HEK293T (cell line): ENCODE measurements at regions not wholly inside any gene's neighbourhood (a gene's known extent, or its start where the extent isn't known, plus 50 kb on each side); places are given as distances from the start of the nearest gene placed in this dataset.

Source experiments
- CTCF ChIA-PET: fragments of 350-600 bp; formaldehyde crosslinking; extraction: SDS; loops from one replicate; lab custom pipeline; 2021; ENCODE audit warnings: antibody characterized with exemption, inconsistent platforms; lab: Yijun Ruan, JAX
- POLR2A ChIA-PET: fragments of 350-600 bp; formaldehyde crosslinking; extraction: SDS; loops from one replicate; lab custom pipeline; 2020; ENCODE audit warnings: antibody characterized with exemption, inconsistent platforms; lab: Yijun Ruan, JAX
- DNase-seq: peaks from one replicate; pipeline ENCODE4 v3.0.0; 2012; ENCODE audit warnings: mixed read lengths; ENCODE audit errors: extremely low spot score
- ARNT ChIP-seq: fragments of 450-650 bp; IDR thresholded peaks from 2 replicates; pipeline ENCODE4 v1.6.1; 2017; ENCODE audit warnings: mild to moderate bottlenecking
- BHLHE40 ChIP-seq: fragments of 450-650 bp; IDR thresholded peaks from 2 replicates; pipeline ENCODE4 v1.6.1; 2016; ENCODE audit warnings: mild to moderate bottlenecking, moderate library complexity, borderline replicate concordance
- CTBP1 ChIP-seq: fragments of 450-650 bp; IDR thresholded peaks from 2 replicates; pipeline ENCODE4 v1.6.1; 2016; ENCODE audit warnings: borderline replicate concordance
- ELF4 ChIP-seq: fragments of 450-650 bp; IDR thresholded peaks from 2 replicates; pipeline ENCODE4 v1.6.1; 2017; ENCODE audit warnings: antibody characterized with exemption
- FOXA1 ChIP-seq: fragments of 450-650 bp; IDR thresholded peaks from 2 replicates; pipeline ENCODE4 v1.6.1; 2016; ENCODE audit warnings: mild to moderate bottlenecking
- FOXK2 ChIP-seq: fragments of 450-650 bp; IDR thresholded peaks from 2 replicates; pipeline ENCODE4 v1.6.1; 2016; ENCODE audit warnings: mild to moderate bottlenecking
- FOXM1 ChIP-seq: fragments of 450-650 bp; IDR thresholded peaks from 2 replicates; pipeline ENCODE4 v1.6.1; 2017; ENCODE audit warnings: mild to moderate bottlenecking, borderline replicate concordance
- HDGF ChIP-seq: fragments of 450-650 bp; IDR thresholded peaks from 2 replicates; pipeline ENCODE4 v1.6.1; 2017; ENCODE audit warnings: antibody characterized with exemption, borderline replicate concordance
- L3MBTL2 ChIP-seq: fragments of 450-650 bp; conservative IDR thresholded peaks from 2 replicates; pipeline ENCODE4 v1.6.1; 2016; ENCODE audit warnings: mild to moderate bottlenecking
- LEF1 ChIP-seq: fragments of 450-650 bp; IDR thresholded peaks from 2 replicates; pipeline ENCODE4 v1.6.1; 2017; ENCODE audit warnings: mild to moderate bottlenecking, borderline replicate concordance
- NFRKB ChIP-seq: fragments of 450-650 bp; IDR thresholded peaks from 2 replicates; pipeline ENCODE4 v1.6.1; 2016; ENCODE audit warnings: mild to moderate bottlenecking, moderate library complexity
- PKNOX1 ChIP-seq: fragments of 450-650 bp; IDR thresholded peaks from 2 replicates; pipeline ENCODE4 v1.6.1; 2016
- SP1 ChIP-seq: fragments of 450-650 bp; IDR thresholded peaks from 2 replicates; pipeline ENCODE4 v1.6.1; 2017
- SUZ12 ChIP-seq: fragments of 450-650 bp; IDR thresholded peaks from 2 replicates; pipeline ENCODE4 v1.6.1; 2016; ENCODE audit warnings: mild to moderate bottlenecking
- TARDBP ChIP-seq: fragments of 450-650 bp; IDR thresholded peaks from 2 replicates; pipeline ENCODE4 v1.6.1; 2016
- ZNF384 ChIP-seq: fragments of 450-650 bp; IDR thresholded peaks from 2 replicates; pipeline ENCODE4 v1.6.1; 2016

- no peak for DNase-seq
- TF ChIP-seq ELF4 (no peak), PKNOX1 (no peak), HDGF (no peak), BHLHE40 (no peak)
- ChIA-PET POLR2A (no interaction called here), CTCF (no interaction called here)
These were observed 375.0 kb upstream of the HS6ST1 start for GRCh38 chr2:128693743-128694029.

- no peak for DNase-seq
- ChIA-PET POLR2A (no interaction called here), CTCF (no interaction called here)
- no peak for TF ChIP-seq TARDBP
- TF ChIP-seq ZNF384, result no peak
- no peak for TF ChIP-seq BHLHE40
- no peak for TF ChIP-seq LEF1
- TF ChIP-seq PKNOX1, result no peak
- TF ChIP-seq L3MBTL2, result no peak
- TF ChIP-seq HDGF, result no peak
These were observed 377.1 kb upstream of the HS6ST1 start for GRCh38 chr2:128695646-128696220.

GRCh38 chr2:128696421-128696820 is 377.8 kb upstream of the HS6ST1 start:
- ChIA-PET POLR2A (no interaction called here), CTCF (no interaction called here)
- no peak for TF ChIP-seq LEF1
- TF ChIP-seq ZNF384, result no peak
- TF ChIP-seq BHLHE40, result no peak
- TF ChIP-seq PKNOX1, result no peak
- no peak for TF ChIP-seq SUZ12
- TF ChIP-seq SP1, result no peak
- TF ChIP-seq FOXA1, result no peak
- TF ChIP-seq L3MBTL2, result no peak
- TF ChIP-seq CTBP1, result no peak
- no peak for TF ChIP-seq ARNT
- no peak for TF ChIP-seq NFRKB
- no peak for TF ChIP-seq HDGF
- TF ChIP-seq FOXK2, result no peak
- no peak for TF ChIP-seq FOXM1
- TF ChIP-seq TARDBP, result no peak
- no peak for TF ChIP-seq ELF4
- DNase-seq, result no peak

- DNase-seq, result no peak
- CTCF ChIA-PET, result interaction anchor here (0.6 kb wide), 1 partner anchor 54 kb away, joined by 3 read pairs; no protein-coding TSS in a partner anchor
- TF ChIP-seq CTBP1 (no peak), FOXM1 (no peak), L3MBTL2 (no peak), ELF4 (no peak), ZNF384 (no peak), ARNT (no peak), LEF1 (no peak), SP1 (no peak), PKNOX1 (no peak), FOXA1 (no peak)
- POLR2A ChIA-PET, result no interaction called here
These were observed 382.8 kb upstream of the HS6ST1 start for GRCh38 chr2:128701418-128701817.

- CTCF ChIA-PET, result no interaction called here
- TF ChIP-seq FOXA1 (no peak), FOXK2 (no peak), HDGF (no peak), SP1 (no peak), FOXM1 (no peak)
These were observed 383.9 kb upstream of the HS6ST1 start for GRCh38 chr2:128702616-128703015.

GRCh38 chr2:128708106-128708816 is 389.6 kb upstream of the HS6ST1 start:
- TF ChIP-seq ARNT (no peak), FOXA1 (no peak), LEF1 (no peak), HDGF (no peak), FOXM1 (no peak), FOXK2 (no peak), PKNOX1 (no peak), SP1 (no peak), CTBP1 (no peak), BHLHE40 (no peak), ELF4 (no peak), SUZ12 (no peak), ZNF384 (no peak), TARDBP (no peak), L3MBTL2 (no peak), NFRKB (no peak)
- ChIA-PET CTCF (interaction anchor here (0.5 kb wide), 1 partner anchor 214 kb away, joined by 4 read pairs; no protein-coding TSS in a partner anchor), POLR2A (no interaction called here)
- no peak for DNase-seq

More at GRCh38 chr2:128702616-128703015, 383.9 kb upstream of the HS6ST1 start:
- DNase-seq, result no peak
- POLR2A ChIA-PET, result no interaction called here
